ENCODE measurements at regions not wholly inside any gene's neighbourhood (a gene's known extent, or its start where the extent isn't known, plus 50 kb on each side); places are given as distances from the start of the nearest gene placed in this dataset.

DNA sequence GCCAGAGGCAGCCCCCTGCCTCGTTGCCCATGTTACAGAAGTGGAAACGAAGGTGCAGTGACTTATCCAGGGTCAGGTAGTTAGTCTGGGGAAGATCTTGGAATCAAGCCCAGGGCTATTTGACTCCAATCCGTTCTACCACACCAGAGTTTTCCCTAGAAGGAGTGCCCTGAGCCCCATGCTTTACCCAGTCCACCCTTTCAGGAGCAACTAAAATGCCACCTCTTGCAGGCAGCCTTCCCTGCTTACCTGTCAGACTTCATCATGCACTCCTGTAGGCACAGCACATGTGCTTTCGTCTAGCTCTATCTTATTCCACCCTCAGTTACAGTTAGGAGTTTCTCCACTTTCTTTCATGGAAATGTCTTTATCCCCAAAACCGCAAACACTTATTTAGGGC is 80.2 kb downstream of the CHST1 start:
- no peak overlapping the region for H3K4me3 ChIP-seq
- no peak for TF ChIP-seq POLR2A (IDR thresholded peaks at IDR 0.05)
- TF ChIP-seq, protein P1, sequence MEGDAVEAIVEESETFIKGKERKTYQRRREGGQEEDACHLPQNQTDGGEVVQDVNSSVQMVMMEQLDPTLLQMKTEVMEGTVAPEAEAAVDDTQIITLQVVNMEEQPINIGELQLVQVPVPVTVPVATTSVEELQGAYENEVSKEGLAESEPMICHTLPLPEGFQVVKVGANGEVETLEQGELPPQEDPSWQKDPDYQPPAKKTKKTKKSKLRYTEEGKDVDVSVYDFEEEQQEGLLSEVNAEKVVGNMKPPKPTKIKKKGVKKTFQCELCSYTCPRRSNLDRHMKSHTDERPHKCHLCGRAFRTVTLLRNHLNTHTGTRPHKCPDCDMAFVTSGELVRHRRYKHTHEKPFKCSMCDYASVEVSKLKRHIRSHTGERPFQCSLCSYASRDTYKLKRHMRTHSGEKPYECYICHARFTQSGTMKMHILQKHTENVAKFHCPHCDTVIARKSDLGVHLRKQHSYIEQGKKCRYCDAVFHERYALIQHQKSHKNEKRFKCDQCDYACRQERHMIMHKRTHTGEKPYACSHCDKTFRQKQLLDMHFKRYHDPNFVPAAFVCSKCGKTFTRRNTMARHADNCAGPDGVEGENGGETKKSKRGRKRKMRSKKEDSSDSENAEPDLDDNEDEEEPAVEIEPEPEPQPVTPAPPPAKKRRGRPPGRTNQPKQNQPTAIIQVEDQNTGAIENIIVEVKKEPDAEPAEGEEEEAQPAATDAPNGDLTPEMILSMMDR (IDR thresholded peaks at IDR 0.05), result no peak
- no peaks in the 10 kb centered on the region for H3K36me3 ChIP-seq
- no peaks in the 10 kb centered on the region for H3K27me3 ChIP-seq
- no peaks in the 10 kb centered on the region for H3K9me3 ChIP-seq
- H3K4me1 ChIP-seq, result no peaks in the 10 kb centered on the region
- intact Hi-C loops (cut with DNase I; ENCODE audit: low total_unique reads), result no loop called here
- H3K27ac ChIP-seq, result no peak overlapping the region
- no peak for DNase-seq

DNA sequence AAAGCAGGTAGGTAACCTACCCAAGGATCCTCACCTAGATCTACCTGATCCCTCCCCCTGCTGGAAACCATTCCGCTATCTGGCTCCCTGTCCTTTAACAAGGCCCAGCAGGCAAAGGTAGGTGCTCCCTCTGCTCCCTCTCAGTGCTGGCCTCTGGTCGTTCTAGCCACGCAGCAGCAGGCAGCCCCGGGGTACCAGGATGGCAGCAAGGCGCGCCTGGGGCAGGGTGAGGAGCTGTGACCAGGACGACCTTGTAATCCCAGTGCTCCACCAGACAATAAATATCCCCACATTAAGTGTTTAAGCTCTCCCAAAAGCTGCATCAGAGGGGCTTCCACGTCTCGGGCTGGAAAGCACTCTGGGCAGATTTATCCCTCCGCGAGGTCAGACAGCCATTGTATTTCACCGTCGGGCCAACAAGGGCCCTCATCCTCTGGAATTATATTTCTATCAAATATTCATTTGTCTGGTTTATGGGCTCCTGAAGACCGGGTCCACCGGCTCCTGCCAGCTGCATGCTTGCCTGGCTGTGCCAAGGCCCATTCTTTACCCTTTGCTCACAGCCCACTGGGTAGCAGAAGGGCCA is 81.3 kb downstream of the CHST1 start:
- Histone ChIP-seq H3K4me1 (no peaks in the 10 kb centered on the region), H3K9me3 (no peaks in the 10 kb centered on the region), H3K27ac (no peak overlapping the region), H3K4me3 (no peak overlapping the region), H3K27me3 (no peaks in the 10 kb centered on the region), H3K36me3 (no peaks in the 10 kb centered on the region)
- no peak for DNase-seq
- intact Hi-C loops (cut with DNase I; ENCODE audit: low total_unique reads), result no loop called here
- TF ChIP-seq, protein P1 (IDR thresholded peaks at IDR 0.05), result no peak
- no peak for TF ChIP-seq POLR2A (IDR thresholded peaks at IDR 0.05)

DNA sequence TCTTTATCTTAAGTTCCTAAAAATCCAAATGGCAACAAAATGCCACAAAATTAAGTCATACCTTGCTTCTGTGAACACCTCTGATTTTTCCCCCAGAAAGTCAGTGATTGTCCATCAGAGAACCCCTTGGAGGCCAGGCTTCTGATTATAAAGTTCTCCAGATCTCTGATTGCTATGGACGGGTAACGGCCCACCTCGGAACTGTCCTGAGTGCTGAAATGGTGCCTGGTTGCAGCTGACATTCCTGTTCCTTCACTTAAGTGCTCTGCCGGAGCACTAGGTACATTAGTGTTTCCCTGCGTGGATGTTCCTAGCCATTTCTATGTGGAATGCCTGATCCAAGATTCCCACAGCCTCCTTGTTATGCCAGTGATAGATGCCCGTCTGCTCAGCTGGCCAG is 85.0 kb downstream of the CHST1 start:
- no peak overlapping the region for H3K4me3 ChIP-seq
- H3K9me3 ChIP-seq, result no peaks in the 10 kb centered on the region
- no peaks in the 10 kb centered on the region for H3K36me3 ChIP-seq
- no peaks in the 10 kb centered on the region for H3K27me3 ChIP-seq
- TF ChIP-seq, protein P1 (IDR thresholded peaks at IDR 0.05), result no peak
- no peak for TF ChIP-seq POLR2A (IDR thresholded peaks at IDR 0.05)
- DNase-seq, result no peak
- H3K4me1 ChIP-seq, result no peaks in the 10 kb centered on the region
- H3K27ac ChIP-seq, result no peak overlapping the region
- intact Hi-C loops (cut with DNase I; ENCODE audit: low total_unique reads), result no loop called here

DNA sequence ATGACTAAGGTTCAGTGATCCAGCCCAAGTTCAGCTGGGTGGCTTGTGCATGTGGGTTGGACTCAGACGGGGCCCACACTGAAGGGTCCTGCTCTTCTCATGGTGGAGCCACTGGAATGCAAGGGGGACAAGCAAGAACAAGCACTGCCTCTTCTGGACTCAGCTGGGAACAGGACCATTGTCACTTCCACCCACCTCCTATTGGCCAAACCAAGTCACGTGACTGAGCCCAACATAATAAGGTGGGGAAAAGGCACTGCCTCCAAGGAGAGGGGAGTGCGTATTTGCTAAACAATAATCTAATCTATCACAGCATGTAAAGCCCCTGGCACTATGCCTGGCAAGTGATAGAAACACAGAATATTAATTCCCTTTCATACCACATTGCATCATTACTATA is 87.1 kb downstream of the CHST1 start:
- Histone ChIP-seq H3K4me1 (no peaks in the 10 kb centered on the region), H3K9me3 (no peaks in the 10 kb centered on the region), H3K4me3 (no peak overlapping the region), H3K27ac (no peak overlapping the region), H3K27me3 (no peaks in the 10 kb centered on the region), H3K36me3 (no peaks in the 10 kb centered on the region)
- intact Hi-C loops (cut with DNase I; ENCODE audit: low total_unique reads), result no loop called here
- no peak for TF ChIP-seq POLR2A (IDR thresholded peaks at IDR 0.05)
- TF ChIP-seq, protein P1 (IDR thresholded peaks at IDR 0.05), result no peak
- no peak for DNase-seq

DNA sequence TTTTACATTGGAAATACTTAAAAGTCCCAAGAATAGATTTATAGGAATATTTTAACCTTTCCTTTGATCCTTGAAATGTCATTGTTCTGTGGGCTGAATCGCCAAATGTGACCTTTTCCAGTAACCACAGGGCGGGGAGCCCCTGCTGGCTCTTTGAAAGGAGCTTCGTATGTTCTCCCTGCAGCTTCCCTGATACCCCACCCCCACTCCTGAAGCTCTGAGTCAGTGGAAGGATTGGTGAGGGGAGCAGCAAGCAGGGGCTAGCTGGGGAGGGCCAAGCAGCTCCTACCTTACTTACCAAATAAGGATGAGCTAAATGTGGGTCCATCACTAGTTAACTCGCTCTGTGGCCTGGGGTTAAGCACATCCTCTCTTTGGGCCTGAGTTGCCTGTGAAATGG is 87.7 kb downstream of the CHST1 start:
- H3K9me3 ChIP-seq, result no peaks in the 10 kb centered on the region
- intact Hi-C loops (cut with DNase I; ENCODE audit: low total_unique reads), result no loop called here
- H3K36me3 ChIP-seq, result no peaks in the 10 kb centered on the region
- H3K27me3 ChIP-seq, result no peaks in the 10 kb centered on the region
- no peaks in the 10 kb centered on the region for H3K4me1 ChIP-seq
- DNase-seq, result no peak
- no peak overlapping the region for H3K27ac ChIP-seq
- TF ChIP-seq POLR2A (IDR thresholded peaks at IDR 0.05), result no peak
- TF ChIP-seq, protein P1 (IDR thresholded peaks at IDR 0.05), result no peak
- H3K4me3 ChIP-seq, result no peak overlapping the region

Data from uterus (tissue), 3 donors.